GM21529 (cell line): ENCODE measurements at regions not wholly inside any gene's neighbourhood (a gene's known extent, or its start where the extent isn't known, plus 50 kb on each side); places are given as distances from the start of the nearest gene placed in this dataset.
"Not testable (repeated sequence)": the region's sequence is repeated elsewhere in the genome, so short reads cannot be mapped to it uniquely, and the experiment has no call there.

Experiments
- ATAC-seq: cut with Tn5 transposase; IDR thresholded peaks from one replicate; pipeline ENCODE4 v1.9.1; 2021; ENCODE audit not compliant: unreplicated experiment

GRCh38 chr13:81927347-81927746 is 1586.4 kb upstream of the SPRY2 start:
- no peak for ATAC-seq

DNA sequence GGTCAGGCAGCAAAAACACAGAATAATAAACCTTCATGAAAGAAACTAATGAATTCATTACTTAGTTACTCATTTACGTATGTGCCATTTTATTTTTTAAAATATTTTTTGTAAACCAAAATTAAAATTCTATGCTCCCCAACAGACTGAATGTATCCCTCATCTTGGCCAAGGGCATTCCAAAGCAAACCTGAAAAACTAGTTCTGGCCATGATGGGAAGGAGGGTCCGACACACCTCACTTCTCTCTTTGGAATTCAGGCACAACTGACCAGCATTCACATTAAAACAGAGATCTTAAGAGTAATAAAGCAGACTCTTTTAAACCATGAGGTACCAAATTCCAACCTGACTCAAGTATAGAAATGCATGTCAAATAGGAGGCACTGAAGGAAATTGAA is 1576.9 kb upstream of the SPRY2 start:
- ATAC-seq = no peak

GRCh38 chr13:81916461-81916860 is 1575.5 kb upstream of the SPRY2 start:
- no peak for ATAC-seq

GRCh38 chr13:81907787-81908372 is 1567.0 kb upstream of the SPRY2 start:
- ATAC-seq = no peak

DNA sequence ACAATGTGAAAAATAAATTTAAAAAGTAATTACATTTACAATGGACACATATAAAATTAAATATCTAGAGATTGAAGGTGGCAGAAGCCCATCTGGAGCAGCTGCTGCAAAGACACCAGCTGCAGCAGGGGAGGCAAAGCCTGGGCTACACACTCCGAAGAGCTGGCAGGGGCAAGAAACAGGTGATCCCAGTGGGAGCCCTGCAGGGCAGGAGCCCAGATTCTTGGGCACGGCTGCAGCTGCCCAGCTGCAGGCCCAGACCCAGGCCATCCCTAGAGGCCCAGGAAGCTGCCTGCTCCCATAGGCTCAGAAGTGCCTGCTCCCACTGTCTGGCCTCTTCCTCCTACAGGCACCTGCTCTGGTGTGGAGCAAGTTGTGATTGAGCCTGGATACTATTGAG is 1547.9 kb upstream of the SPRY2 start:
- no peak for ATAC-seq

DNA sequence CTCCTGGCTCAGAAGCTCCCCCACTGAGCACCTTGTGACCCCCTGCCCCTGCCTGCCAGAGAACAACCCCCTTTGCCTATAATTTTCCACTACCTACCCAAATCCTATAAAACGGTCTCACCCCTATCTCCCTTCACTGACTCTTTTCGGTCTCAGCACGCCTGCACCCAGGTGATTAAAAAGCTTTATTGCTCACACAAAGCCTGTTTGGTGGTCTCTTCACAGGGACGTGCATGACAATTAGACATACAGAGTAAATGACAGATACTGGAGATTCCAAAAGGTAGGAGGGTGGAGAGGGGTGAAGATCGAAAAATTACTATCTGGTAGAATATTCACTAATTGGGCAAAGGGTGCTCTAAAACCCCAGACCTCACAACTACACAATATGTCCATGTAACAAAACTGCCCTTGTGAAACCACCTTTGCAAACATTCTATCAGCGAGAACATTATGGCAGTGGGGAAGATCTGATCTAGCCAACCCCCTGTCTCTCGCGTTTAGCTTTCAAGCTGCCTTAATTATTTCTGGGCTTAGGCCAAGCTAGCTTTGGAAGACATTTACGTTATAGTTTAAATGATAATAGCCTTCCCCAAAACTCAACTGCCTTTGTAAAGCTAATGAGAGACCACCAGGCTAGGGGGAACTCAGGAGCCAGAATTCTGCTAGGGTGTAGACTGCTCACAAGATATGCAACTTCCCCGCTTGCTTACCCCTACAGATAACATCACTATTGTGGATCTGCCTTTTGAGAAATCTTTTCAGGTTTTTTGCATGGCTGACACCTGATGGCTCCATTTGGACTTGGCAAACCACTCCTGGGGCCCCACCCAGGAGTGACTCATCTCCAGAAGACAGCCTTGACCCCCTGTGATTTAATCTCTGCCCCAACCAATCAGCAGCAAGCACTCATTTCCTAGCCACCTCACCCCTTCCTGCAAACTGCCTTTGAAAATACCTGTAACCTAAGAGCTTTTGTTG is 1534.0 kb upstream of the SPRY2 start:
- ATAC-seq = no peak

DNA sequence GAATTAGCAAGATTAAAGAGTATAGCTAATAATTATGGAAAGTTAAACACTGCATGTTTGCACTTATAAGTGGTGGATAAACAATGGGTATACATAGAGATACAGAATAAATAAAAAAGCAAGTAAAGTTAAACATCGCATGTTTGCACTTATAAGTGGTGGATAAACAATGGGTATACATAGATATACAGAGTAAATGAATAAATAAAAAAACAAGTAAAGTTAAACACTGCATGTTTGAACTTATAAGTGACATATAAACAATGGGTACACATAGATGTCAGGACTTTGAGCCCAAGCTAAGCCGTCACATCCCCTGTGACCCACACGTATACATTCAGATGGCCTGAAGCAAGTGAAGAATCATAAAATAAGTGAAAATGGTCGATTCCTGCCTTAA is 1533.3 kb upstream of the SPRY2 start:
- no peak for ATAC-seq

DNA sequence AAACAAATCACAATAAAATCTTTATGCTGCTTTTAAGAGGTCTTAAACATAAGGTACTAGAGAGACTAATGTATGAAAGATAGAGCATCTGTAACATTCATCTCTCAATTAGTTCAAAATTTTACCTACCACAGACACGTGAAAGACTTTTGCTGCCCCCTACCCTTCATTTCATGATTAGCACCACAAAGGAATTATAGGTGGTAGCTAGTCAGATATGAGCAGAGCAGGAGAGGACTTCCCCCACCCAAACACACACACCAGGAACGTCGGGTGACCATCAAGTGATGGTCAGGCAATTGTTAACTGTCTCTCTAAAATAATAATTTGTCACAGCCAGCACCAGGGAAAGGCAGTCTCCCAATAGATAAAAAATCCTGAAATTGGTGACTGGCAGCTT is 1531.7 kb upstream of the SPRY2 start:
- ATAC-seq = no peak

DNA sequence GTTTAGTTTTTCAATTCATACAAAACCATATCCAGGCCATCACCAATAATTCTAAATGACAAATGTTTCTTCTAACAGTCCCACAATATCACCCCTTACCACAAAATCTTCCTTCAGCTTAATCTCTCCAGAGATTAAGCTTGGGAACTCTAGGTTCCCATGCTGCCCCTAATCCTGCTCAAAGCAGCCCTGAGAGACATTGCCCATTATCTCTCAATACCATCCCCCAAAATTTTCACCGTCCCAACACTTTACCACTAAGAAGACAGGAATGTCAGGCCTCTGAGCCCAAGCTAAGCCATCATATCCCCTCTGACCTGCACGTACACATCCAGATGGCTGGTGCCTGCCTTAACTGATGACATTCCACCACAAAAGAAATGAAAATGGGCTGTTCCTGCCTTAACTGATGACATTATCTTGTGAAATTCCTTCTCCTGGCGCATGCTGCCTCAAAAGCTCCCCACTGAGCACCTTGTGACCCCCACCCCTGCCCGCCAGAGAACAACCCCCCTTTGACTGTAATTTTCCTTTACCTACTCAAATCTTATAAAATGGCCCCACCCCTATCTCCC is 1530.9 kb upstream of the SPRY2 start:
- ATAC-seq = not testable (repeated sequence)

GRCh38 chr13:81848291-81848690 is 1507.4 kb upstream of the SPRY2 start:
- ATAC-seq = no peak

GRCh38 chr13:81846771-81847170 is 1505.8 kb upstream of the SPRY2 start:
- ATAC-seq = no peak

- no peak for ATAC-seq
Observed at GRCh38 chr13:81821259-81821658, 1480.3 kb upstream of the SPRY2 start.

DNA sequence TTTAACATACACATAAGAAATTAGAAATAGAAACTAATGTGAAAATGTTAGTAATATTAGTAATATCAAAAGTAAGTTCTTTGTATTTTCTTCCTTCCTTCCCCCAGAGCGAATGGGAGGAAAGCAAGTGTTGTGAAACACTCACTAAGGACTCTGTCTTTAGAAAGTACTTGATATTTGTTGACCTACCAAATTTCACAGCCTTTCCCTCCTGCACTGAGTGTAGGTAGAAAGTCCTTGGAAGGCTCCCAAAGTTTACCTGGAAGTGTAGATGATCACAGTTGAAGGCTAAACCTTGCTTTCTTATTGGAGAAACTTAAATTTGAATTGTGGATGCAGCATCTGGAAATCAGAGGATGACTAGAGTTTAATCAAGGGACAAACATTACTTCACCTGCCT is 1459.5 kb upstream of the SPRY2 start:
- ATAC-seq = no peak

- ATAC-seq = no peak
Observed at GRCh38 chr13:81795710-81796109, 1454.8 kb upstream of the SPRY2 start.

DNA sequence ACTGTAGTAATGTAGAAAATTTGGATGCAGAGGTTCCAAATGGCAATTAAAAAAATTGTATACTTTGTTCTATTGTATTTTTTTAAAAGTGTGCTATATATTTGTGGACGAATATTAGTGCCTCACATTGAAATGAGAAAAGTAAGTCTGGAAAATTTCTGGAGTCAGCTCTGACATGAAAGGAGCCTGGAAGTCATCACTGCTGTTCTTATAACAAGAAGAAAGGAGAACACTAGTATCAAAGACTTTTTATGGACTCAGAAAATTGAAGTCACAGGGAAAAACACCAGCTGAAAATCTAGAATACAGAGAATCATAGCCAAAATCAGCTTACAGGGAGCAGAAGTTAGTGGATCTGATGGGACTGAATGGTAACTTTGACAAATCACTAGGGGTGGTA is 1450.7 kb upstream of the SPRY2 start:
- no peak for ATAC-seq

GRCh38 chr13:81781471-81781870 is 1440.5 kb upstream of the SPRY2 start:
- no peak for ATAC-seq

- no peak for ATAC-seq
Observed at GRCh38 chr13:81779876-81780275, 1439.0 kb upstream of the SPRY2 start.

DNA sequence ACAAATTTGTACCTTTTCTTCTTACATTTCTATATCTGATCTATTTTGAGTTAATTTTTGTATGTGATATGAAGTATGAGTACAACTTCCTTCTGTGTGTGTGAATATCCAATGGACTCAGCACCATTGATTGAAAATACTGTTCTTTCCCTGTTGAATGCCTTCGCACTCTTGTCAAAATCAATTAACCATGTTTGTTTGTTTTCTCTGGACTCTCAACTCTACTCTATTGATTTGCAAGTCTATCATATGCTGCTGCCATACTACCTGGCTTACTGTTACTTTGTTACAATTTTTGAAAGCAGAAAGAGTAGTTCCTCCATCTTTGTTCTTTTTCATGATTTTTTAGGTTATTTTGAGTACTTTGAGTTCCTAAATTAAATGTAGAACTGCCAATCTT is 1437.4 kb upstream of the SPRY2 start:
- ATAC-seq = no peak

- ATAC-seq = no peak
Observed at GRCh38 chr13:81773263-81773662, 1432.3 kb upstream of the SPRY2 start.

DNA sequence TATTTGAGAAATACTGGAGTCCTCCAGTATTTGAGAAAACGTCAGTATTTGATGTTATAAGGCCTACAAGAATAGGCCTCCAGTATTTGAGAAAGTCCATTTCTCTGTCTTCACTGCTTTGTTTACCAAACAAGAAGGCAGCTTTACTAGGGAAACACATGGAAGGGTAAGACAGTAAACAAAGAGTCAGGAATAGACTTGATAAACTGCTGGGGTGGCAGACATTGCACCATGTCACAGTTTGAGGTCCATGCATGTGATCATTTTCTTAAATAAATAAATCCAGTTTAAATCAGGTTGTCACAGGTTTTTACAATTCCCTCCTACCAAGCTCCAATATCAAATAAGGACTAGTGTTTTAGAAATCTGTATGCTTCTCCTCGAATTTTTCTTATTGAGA is 1431.0 kb upstream of the SPRY2 start:
- no peak for ATAC-seq

DNA sequence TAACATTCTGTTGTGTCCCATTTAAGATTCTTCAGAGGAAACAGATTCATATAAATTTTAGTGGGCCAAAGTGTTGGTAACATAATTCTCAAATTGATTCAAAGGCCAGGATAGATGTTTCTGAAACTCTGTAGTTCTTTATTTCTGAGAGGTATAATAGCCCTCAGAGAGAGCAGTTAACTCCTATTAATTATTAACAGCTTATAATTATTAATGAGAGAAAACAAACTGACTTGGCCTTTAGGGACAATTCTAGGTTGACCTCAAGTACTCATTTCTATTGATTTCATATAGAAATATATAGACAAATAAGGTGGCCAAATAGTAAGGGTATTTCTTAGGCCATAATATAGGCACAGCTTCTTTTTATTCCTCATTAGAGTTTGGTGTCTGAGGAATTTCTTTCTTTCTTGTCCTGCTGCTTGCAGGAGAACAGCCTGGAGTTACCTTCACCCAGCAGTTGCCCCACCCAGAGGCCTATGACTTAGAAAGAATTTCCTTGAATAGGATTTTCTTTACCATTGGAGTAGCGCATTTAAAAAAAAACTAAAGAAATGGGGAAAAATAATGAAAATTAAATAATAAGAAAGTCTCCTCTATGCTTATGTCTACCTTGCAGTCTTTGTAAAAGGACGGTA is 1430.1 kb upstream of the SPRY2 start:
- ATAC-seq = no peak

DNA sequence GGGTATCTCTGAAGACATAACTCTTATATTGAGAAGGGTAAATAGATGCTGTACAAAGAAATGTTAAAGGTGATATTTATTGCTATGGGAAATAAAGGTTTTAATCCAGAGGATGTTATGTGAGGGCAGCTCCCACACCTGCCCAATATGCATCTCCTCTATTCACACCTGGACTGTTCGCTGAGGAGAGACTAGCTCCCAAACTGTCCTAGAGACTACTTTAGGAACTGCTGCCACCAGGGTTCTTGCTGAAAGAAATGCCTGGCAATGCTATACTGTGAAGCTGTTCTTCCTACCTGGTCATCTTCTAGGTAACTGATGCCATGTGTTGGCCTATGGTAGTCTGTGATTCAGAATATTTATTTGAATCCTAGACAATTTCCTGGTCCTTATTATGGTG is 1421.5 kb upstream of the SPRY2 start:
- no peak for ATAC-seq
